Keratinocyte (primary cell): ENCODE measurements at regions not wholly inside any gene's neighbourhood (a gene's known extent, or its start where the extent isn't known, plus 50 kb on each side); places are given as distances from the start of the nearest gene placed in this dataset.

Experiments used
- DNase-seq: peaks from one replicate; pipeline ENCODE4 v3.0.0-alpha.2; 2011; ENCODE audit warnings: low read depth, missing footprints, low spot score
- FAIRE-seq: peaks from 2 replicates; lab custom pipeline; 2011; peaks lifted over from hg19 to GRCh38; lab: Jason Lieb, UNC
- H2AFZ ChIP-seq: 2 replicates; pipeline ENCODE4 v1.6.0; 2012; ENCODE audit warnings: low read length, control low read depth, inconsistent platforms; ENCODE audit not compliant: control insufficient read depth
- H3K27ac ChIP-seq: 2 replicates; pipeline ENCODE4 v1.5.1; 2011; ENCODE audit warnings: low read length; ENCODE audit not compliant: control insufficient read depth, insufficient read depth
- H3K27me3 ChIP-seq: 3 replicates; pipeline ENCODE4 v1.6.0; 2011; ENCODE audit warnings: low read length; ENCODE audit not compliant: control insufficient read depth, insufficient read depth; ENCODE audit errors: extremely low read depth
- H3K36me3 ChIP-seq, 2 experiments: 2 replicates in 1 of 2; 3 replicates in 1 of 2; pipeline ENCODE4 v1.5.1; 2011; ENCODE audit warnings: low read length in 2 of 2, mild to moderate bottlenecking in 1 of 2; ENCODE audit not compliant: control insufficient read depth in 2 of 2, insufficient read depth in 2 of 2; ENCODE audit errors: extremely low read depth in 1 of 2
- H3K4me1 ChIP-seq: 3 replicates; pipeline ENCODE4 v1.5.1; 2011; ENCODE audit warnings: low read length; ENCODE audit not compliant: control insufficient read depth, insufficient read depth; ENCODE audit errors: extremely low read depth
- H3K4me2 ChIP-seq: 3 replicates; pipeline ENCODE4 v1.6.0; 2011; ENCODE audit warnings: low read depth, low read length; ENCODE audit not compliant: control insufficient read depth, insufficient read depth; ENCODE audit errors: extremely low read depth
- H3K4me3 ChIP-seq, 3 experiments: fragments of 200-600 bp in 1 of 3; sonication (generic) in 1 of 3; 2 replicates in 2 of 3; 3 replicates in 1 of 3; pipeline ENCODE4 v1.5.1; 2011 to 2016; ENCODE audit warnings: low read length in 3 of 3, mild to moderate bottlenecking in 3 of 3, control low read depth in 2 of 3, inconsistent platforms in 1 of 3, low read depth in 1 of 3, mixed read lengths in 1 of 3, mixed run types in 1 of 3, moderate library complexity in 1 of 3; ENCODE audit not compliant: control insufficient read depth in 2 of 3, insufficient read depth in 2 of 3; ENCODE audit errors: extremely low read depth in 1 of 3
- H3K79me2 ChIP-seq: 2 replicates; pipeline ENCODE4 v1.6.0; 2012; ENCODE audit warnings: low read length; ENCODE audit not compliant: control insufficient read depth, insufficient read depth
- H3K9ac ChIP-seq: 3 replicates; pipeline ENCODE4 v1.6.0; 2011; ENCODE audit warnings: low read length; ENCODE audit not compliant: control insufficient read depth, insufficient read depth; ENCODE audit errors: extremely low read depth
- H3K9me1 ChIP-seq: 3 replicates; pipeline ENCODE4 v1.6.0; 2011; ENCODE audit warnings: low read length; ENCODE audit not compliant: control insufficient read depth, insufficient read depth; ENCODE audit errors: extremely low read depth
- H3K9me3 ChIP-seq: 2 replicates; pipeline ENCODE4 v1.5.1; 2012; ENCODE audit warnings: low read depth, low read length; ENCODE audit not compliant: control insufficient read depth
- H4K20me1 ChIP-seq: 3 replicates; pipeline ENCODE4 v1.6.0; 2011; ENCODE audit warnings: low read length; ENCODE audit not compliant: control insufficient read depth, insufficient read depth; ENCODE audit errors: extremely low read depth
- CTCF ChIP-seq, 3 experiments: IDR thresholded peaks in 1 of 3; conservative IDR thresholded peaks in 1 of 3; optimal IDR thresholded peaks in 1 of 3; 2 replicates in 2 of 3; 3 replicates in 1 of 3; pipeline versions ENCODE3 to v1.5.1; 2011; ENCODE audit warnings: low read length in 3 of 3, mild to moderate bottlenecking in 3 of 3, moderate library complexity in 2 of 3, control low read depth in 1 of 3, inconsistent platforms in 1 of 3; ENCODE audit not compliant: insufficient read depth in 2 of 3; ENCODE audit errors: extremely low read depth in 1 of 3
- EZH2 ChIP-seq: IDR thresholded peaks from one replicate; pipeline ENCODE4 v1.6.1; 2012; ENCODE audit warnings: inconsistent platforms, mild to moderate bottlenecking, low read length, moderate library complexity
- dilution Hi-C: fragments of 300-500 bp; cut with MboI; formaldehyde crosslinking; loops from one replicate; pipeline ENCODE4 v1.7.0; 2020; ENCODE audit warnings: low sequenced_read_pairs; ENCODE audit not compliant: extremely low pct_ligation_motif_present

DNA sequence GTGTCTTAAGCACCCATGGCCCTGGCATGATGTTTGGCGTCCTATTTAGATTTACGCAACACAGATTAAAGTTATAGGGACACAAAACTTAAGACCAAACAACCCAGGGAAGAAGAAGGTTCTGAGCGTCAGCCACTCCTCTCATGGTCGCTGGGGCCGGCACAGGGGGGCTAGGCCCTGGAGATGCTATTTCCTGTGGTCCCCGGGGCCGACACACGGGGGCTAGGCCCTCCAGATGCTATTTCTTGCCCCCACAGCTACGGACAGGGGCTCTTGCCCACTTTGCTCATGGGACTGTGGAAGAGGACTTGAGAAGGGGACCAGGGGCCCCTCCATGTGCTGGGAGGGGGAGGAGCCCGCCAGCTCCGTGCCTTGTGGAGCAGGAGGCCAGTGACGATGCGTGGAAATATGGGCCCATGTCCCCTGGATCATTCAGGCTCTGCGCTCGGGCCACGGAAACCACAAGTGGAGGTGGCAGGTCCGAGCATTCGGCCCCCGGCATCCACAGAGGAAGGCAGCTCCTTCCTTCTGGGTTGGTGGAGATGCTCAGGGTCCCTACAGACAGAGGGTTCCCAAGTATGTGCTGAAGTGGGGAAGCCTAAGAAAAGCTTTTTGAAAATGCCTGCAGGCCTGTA, 711.1 kb downstream of the BRD1 start:
- H3K9me3 ChIP-seq: peaks cover 3% of the 10 kb centered on the region
- no peaks in the 10 kb centered on the region for H3K27me3 ChIP-seq
- no peaks in the 10 kb centered on the region for H4K20me1 ChIP-seq
- no peak overlapping the region for H3K9ac ChIP-seq
- H3K4me2 ChIP-seq: no peak overlapping the region
- H3K79me2 ChIP-seq: no peaks in the 10 kb centered on the region
- no peak overlapping the region for H3K4me3 ChIP-seq
- no peaks in the 10 kb centered on the region for H3K9me1 ChIP-seq
- no peaks in the 10 kb centered on the region for H3K36me3 ChIP-seq
- FAIRE-seq: no peak
- no peaks in the 10 kb centered on the region for H3K4me1 ChIP-seq
- no peak overlapping the region for H2AFZ ChIP-seq
- no peak for TF ChIP-seq CTCF (optimal IDR thresholded peaks at IDR 0.05 in 1 of 3, IDR thresholded peaks at IDR 0.05 in 1 of 3, conservative IDR thresholded peaks at IDR 0.05 in 1 of 3; ENCODE audit: extremely low read depth in 1 of 3, insufficient read depth in 2 of 3, low read length in 3 of 3)
- no peak for TF ChIP-seq EZH2
- no peak for DNase-seq
- H3K27ac ChIP-seq: no peak overlapping the region
- dilution Hi-C loops: no loop called here

DNA sequence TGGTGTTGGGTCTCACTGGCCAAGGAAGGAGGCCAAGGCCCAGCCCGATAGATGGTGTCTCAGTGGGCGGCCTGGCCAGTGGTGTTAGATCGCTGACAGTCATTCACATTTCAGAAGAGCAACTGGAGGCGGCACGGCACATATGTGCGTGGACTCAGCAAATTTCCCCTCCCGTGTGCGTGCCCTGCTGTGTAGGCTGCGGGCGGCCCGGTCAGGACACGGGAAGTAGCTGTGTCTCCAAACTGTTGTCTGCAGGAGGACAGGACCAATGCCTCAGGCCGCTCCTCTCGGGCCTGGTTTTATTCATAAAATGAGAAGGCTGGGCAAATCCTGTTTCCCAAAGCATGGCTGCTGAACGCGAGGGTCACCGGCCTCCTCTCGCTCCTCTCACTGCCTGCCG, 711.7 kb downstream of the BRD1 start:
- Histone ChIP-seq H3K36me3 (no peaks in the 10 kb centered on the region), H3K4me1 (no peaks in the 10 kb centered on the region), H2AFZ (no peak overlapping the region), H3K9me1 (no peaks in the 10 kb centered on the region), H3K4me2 (no peak overlapping the region), H3K9me3 (peaks cover 3% of the 10 kb centered on the region), H4K20me1 (no peaks in the 10 kb centered on the region), H3K4me3 (no peak overlapping the region), H3K27ac (no peak overlapping the region), H3K27me3 (no peaks in the 10 kb centered on the region), H3K79me2 (no peaks in the 10 kb centered on the region), H3K9ac (no peak overlapping the region)
- FAIRE-seq (no peak), DNase-seq (no peak)
- TF ChIP-seq CTCF (optimal IDR thresholded peaks at IDR 0.05 in 1 of 3, IDR thresholded peaks at IDR 0.05 in 1 of 3, conservative IDR thresholded peaks at IDR 0.05 in 1 of 3; ENCODE audit: extremely low read depth in 1 of 3, insufficient read depth in 2 of 3, low read length in 3 of 3) (no peak), EZH2 (no peak)
- dilution Hi-C loops: no loop called here
